MG63 (cell line): ENCODE measurements at regions not wholly inside any gene's neighbourhood (a gene's known extent, or its start where the extent isn't known, plus 50 kb on each side); places are given as distances from the start of the nearest gene placed in this dataset.
"Not testable (repeated sequence)": the region's sequence is repeated elsewhere in the genome, so short reads cannot be mapped to it uniquely, and the experiment has no call there.

Source experiments
- DNase-seq: peaks from one replicate; pipeline ENCODE4 v3.0.0-alpha.2; 2020
- H3K27me3 ChIP-seq: fragments of 250-450 bp; sonication (Bioruptor Pico); 2 replicates; pipeline ENCODE4 v1.5.1; 2020; ENCODE audit warnings: mild to moderate bottlenecking, moderate library complexity
- H3K36me3 ChIP-seq: fragments of 250-450 bp; sonication (Bioruptor Pico); 2 replicates; pipeline ENCODE4 v1.5.1; 2020; ENCODE audit warnings: mild to moderate bottlenecking, moderate library complexity
- H3K4me3 ChIP-seq: fragments of 250-450 bp; sonication (Bioruptor Pico); 2 replicates; pipeline ENCODE4 v1.5.1; 2020; ENCODE audit warnings: mild to moderate bottlenecking, moderate library complexity
- H3K9me3 ChIP-seq: fragments of 250-450 bp; sonication (Bioruptor Pico); 2 replicates; pipeline ENCODE4 v1.5.1; 2020; ENCODE audit warnings: mild to moderate bottlenecking, moderate library complexity

DNA sequence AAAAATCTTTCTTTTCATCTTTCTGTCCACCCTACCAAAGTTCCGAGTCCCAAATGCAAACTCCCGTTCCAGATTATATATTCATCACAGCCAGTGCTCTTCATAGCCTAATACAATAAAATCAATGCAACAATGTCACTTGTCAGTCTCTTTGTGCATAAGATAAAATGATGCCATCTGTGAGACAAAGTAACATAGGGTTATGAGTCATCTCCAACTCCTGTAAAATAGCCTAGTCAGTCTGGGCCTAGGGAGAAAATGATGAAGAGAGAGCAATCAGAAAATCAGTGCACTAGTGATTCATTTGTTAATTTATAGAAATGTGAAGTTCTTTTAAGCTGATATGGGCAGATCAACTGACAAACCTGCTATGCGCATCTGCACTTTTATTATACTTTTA, 689.1 kb upstream of the DIAPH2 start:
- Histone ChIP-seq H3K4me3 (no peak overlapping the region), H3K9me3 (no peaks in the 10 kb centered on the region), H3K36me3 (no peaks in the 10 kb centered on the region), H3K27me3 (no peaks in the 10 kb centered on the region)
- no peak for DNase-seq

DNA sequence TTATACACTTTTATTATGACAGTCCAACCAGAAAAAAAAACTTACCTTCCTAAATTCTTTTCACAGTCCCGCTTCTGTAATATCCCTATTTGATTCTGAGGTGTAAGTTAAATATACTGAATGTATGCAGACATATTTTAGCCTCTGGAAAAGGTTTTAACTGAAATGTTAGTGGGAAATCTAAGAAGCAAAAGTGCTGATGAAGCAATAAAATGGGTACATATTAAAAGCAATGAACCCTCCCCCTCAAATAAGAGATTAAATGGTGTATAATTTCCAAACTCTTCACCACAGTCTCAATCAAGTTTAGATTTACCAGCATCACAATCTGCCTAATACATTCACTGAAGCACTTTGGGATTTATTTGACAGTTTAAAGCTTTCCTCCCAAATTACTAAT, 688.3 kb upstream of the DIAPH2 start:
- H3K4me3 ChIP-seq: no peak overlapping the region

DNA sequence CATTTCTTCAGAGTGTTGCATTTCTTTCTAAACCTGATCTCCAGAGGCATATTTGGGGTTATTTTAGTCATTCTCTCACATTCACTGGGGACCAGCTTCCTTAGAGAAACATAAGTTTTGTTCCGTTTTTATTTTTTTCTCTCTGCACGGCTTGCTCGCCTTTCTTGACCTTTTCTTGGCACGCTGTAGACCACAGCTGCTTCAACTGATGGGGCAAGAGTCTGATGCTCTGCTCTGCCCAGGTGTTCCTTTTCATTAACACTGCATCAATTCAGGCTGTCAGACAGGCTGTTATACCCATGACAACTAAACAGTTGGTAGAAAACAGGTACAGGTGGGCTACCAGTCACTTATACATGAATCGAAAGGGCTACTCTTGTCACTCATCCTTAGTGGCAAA, 682.2 kb upstream of the DIAPH2 start:
- DNase-seq: no peak
- Histone ChIP-seq H3K27me3 (no peaks in the 10 kb centered on the region), H3K4me3 (no peak overlapping the region), H3K36me3 (no peaks in the 10 kb centered on the region), H3K9me3 (no peaks in the 10 kb centered on the region)

More for the DNA sequence above, 688.3 kb upstream of the DIAPH2 start:
- Histone ChIP-seq H3K36me3 (no peaks in the 10 kb centered on the region), H3K27me3 (no peaks in the 10 kb centered on the region), H3K9me3 (no peaks in the 10 kb centered on the region)
- DNase-seq: no peak

DNA sequence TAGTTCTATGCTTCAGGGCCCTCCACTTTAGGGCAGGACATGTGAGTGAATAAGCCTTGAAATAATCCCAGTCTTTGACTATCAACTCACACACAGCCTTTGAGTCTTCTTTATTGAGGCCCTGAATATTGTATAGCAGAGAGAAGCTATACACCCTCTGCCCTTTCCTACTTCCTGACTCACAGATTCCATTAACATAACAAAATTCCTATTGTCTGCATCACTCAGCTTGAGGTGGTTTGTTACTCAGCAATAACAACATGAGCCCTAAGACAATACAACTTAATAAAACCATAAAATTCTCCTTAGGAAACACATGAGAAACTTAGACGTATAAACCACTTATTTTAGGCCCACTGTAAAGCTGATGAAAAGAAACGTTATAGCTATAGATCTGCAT, 680.3 kb upstream of the DIAPH2 start:
- Histone ChIP-seq H3K27me3 (no peaks in the 10 kb centered on the region), H3K36me3 (no peaks in the 10 kb centered on the region), H3K4me3 (no peak overlapping the region), H3K9me3 (no peaks in the 10 kb centered on the region)
- DNase-seq: no peak

DNA sequence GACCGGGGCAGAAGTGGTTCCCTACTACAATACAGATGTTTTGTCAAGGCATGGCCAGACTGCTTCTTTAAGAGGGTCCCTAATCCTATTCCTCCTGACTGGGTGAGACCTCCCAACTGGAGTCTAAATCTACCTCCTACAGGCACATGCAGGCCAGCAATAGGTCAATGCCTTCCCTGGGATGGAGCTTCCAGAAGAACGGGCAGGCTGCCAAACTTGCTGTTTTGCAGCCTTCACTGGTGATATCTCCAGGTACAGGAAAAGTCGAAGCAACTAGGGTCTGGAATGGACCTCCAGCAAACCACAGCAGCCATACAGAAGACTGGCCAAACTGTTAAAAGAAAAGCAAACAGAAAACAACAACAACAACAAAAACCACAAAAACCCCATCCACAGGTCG, 678.4 kb upstream of the DIAPH2 start:
- no peaks in the 10 kb centered on the region for H3K27me3 ChIP-seq
- no peak overlapping the region for H3K4me3 ChIP-seq
- H3K36me3 ChIP-seq: no peaks in the 10 kb centered on the region
- DNase-seq: no peak
- H3K9me3 ChIP-seq: no peaks in the 10 kb centered on the region

DNA sequence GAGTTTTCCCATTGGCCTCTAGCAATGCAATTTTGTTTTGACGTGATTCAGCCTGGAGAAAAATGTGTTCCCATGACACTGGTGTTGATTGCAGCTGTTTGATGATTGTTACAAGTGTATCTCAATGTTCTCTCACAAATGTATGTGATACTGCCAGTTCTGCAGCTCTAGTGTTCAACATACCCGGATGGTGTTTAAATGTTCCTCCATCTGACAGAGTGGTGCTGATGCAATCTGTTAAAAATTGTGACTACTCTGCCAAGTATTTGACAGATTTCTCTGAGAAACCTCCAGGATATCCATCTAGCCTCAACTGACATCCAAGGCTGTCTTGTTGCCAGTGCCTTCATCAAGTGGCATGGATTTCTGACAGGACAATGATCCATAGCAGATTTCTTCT, 657.2 kb upstream of the DIAPH2 start:
- H3K27me3 ChIP-seq: no peaks in the 10 kb centered on the region
- DNase-seq: no peak

DNA sequence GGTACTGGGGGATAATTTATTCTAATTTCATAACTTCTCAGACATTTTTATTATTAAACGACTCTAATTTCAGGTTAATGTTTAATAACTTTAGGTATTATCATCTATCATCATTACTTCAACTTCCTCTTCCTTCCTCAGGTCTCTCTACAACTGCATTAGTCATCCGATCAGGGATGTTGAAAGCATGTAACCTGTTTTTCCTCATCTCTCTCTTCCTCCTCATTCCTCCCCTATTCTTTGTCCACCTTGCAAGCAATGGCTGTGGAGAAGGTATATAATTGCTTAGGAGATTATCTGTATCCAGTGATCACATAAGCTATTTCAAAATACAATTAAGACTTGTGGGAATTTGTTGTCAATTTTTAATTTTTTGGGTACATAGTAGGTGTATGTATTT, 632.6 kb upstream of the DIAPH2 start:
- H3K4me3 ChIP-seq: no peak overlapping the region
- H3K9me3 ChIP-seq: no peaks in the 10 kb centered on the region
- DNase-seq: no peak
- no peaks in the 10 kb centered on the region for H3K36me3 ChIP-seq
- no peaks in the 10 kb centered on the region for H3K27me3 ChIP-seq

More for the DNA sequence above, 657.2 kb upstream of the DIAPH2 start:
- no peaks in the 10 kb centered on the region for H3K9me3 ChIP-seq
- H3K36me3 ChIP-seq: no peaks in the 10 kb centered on the region
- H3K4me3 ChIP-seq: no peak overlapping the region

DNA sequence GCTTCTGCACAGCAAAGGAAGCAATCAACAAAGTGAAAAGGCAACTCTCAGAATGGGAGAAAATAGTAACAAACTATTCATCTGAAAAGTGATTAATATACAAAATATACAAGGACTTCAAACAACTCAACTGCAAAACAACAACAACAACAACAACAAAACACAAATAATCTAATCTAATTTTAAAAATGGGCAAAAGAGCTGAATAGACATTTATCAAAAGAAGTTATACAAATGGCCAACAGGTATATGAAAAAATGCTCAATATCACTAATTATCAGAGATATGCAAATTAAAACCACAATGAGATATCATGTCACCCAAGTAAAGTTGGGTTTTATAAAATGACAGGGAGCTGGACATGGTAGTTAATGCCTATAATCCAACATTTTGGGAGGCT, 602.8 kb upstream of the DIAPH2 start:
- Histone ChIP-seq H3K27me3 (no peaks in the 10 kb centered on the region), H3K4me3 (no peak overlapping the region), H3K36me3 (no peaks in the 10 kb centered on the region), H3K9me3 (no peaks in the 10 kb centered on the region)
- no peak for DNase-seq

DNA sequence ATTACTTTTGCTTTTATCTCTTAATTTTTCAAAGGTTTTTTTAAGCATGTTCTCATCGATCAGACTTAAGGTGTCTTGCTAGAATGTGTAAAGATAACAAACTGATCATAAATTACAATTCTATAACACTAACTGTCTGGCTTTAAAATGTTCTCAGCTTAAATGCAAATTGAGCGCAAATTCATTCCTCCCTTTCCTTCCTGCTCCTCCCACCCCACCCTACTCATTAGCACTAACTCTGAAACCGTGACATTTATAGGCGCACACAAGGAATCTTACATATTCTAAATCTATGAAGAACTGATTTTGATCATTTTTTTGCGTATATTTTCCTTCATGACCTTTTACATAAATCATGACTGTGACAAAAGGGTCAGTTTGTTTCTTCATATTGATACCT, 590.0 kb upstream of the DIAPH2 start:
- no peak for DNase-seq
- Histone ChIP-seq H3K9me3 (no peaks in the 10 kb centered on the region), H3K27me3 (no peaks in the 10 kb centered on the region), H3K4me3 (no peak overlapping the region), H3K36me3 (no peaks in the 10 kb centered on the region)

DNA sequence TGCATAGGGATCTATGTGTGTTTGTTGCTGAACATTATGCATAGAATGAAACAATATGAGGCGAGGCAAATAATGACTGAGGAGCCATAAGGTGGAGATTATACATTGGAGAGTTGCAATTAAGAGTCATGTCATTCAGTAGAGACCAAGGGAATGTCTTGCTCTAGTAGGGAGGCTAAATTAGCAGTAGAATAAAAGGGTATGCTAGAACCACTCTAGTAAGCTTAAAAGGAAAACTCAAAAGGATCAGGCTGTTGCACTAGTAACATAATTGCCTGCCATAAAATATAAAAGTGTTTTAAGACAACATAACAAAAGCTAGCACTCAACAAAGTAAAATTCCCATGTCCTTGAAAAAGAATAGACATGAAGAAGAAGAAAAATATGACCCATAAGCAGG, 586.2 kb upstream of the DIAPH2 start:
- no peaks in the 10 kb centered on the region for H3K27me3 ChIP-seq
- no peak for DNase-seq
- H3K9me3 ChIP-seq: no peaks in the 10 kb centered on the region
- no peak overlapping the region for H3K4me3 ChIP-seq
- H3K36me3 ChIP-seq: no peaks in the 10 kb centered on the region

DNA sequence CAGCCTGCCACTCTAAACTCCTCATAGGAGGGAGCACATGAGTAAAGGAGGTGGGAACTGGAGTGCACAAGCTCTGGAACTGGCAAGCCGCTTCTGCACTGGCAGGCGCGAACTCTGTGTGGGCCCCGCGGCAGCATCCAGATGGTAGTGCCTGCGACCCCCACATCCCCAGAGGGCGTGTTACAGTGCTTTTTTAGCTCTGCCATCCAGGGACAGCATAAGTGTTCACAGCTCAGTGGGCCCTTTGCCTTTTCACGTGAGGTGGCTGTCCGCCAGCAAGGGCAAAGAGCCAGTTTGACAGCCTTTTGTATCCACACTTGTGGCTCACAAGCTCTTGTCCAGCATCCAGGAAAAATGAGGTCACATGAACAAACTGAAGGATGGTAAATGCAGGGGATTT, 581.6 kb upstream of the DIAPH2 start:
- H3K27me3 ChIP-seq: no peaks in the 10 kb centered on the region

DNA sequence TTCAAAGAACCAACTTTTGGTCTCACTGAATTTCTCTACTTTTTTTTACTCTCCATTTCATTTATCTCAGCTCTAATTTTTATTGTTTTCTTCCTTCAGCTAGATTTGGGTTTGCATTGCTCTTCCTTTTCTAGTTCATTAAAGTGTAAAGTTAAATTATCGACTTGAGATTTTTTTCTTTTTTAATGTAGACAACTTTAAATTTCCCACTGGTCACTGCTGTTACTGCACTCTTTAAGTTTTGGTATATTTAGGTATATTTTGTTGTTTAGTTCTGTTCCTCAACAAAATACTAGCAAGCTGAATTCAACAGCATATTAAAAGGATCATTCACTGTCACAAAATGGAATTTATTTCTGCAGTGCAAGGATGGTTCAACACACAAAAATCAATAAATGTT, 572.0 kb upstream of the DIAPH2 start:
- H3K4me3 ChIP-seq: no peak overlapping the region
- no peaks in the 10 kb centered on the region; the same call in 1 of the 2 replicates for H3K9me3 ChIP-seq
- H3K36me3 ChIP-seq: no peaks in the 10 kb centered on the region
- DNase-seq: no peak
- no peaks in the 10 kb centered on the region for H3K27me3 ChIP-seq

More for the DNA sequence above, 581.6 kb upstream of the DIAPH2 start:
- Histone ChIP-seq H3K9me3 (no peaks in the 10 kb centered on the region), H3K36me3 (no peaks in the 10 kb centered on the region), H3K4me3 (no peak overlapping the region)
- DNase-seq: peak; percentile 1

DNA sequence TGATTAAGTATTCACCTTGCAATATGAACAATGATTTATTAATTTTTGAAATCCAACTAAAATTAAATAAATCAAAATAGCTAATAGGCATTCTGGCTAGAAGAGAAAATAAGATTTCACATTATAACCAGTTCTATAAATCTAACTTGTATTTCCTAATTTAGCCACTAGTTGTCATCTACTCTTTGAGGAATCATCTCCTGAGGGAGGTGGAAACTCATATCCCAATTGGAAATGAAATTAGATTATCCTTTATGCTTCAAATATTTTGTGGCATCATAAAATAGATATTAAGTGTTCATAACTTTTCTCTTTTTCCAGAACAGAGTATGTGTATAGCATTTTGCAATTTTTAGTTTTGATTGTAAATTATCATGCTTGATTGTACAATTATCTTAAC, 558.5 kb upstream of the DIAPH2 start:
- H3K9me3 ChIP-seq: no peaks in the 10 kb centered on the region
- no peaks in the 10 kb centered on the region for H3K27me3 ChIP-seq
- no peaks in the 10 kb centered on the region for H3K36me3 ChIP-seq
- no peak overlapping the region for H3K4me3 ChIP-seq
- no peak for DNase-seq

DNA sequence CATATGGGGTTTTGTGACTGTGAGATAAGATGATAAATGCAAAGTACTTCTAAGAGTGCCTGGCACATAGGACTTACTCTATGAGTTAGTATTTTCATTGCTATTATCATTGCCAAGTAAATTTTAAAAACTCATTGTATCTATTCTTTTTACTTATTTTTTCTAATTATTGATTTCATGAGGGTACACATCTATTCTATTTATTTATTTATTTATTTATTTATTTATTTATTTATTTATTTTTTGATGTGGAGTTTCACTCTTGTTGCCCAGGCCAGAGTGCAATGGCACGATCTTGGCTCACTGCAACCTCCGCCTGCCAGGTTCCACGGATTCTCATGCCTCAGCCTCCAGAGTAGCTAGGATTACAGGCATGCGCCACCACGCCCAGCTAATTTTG, 556.6 kb upstream of the DIAPH2 start:
- DNase-seq, H3K9me3 ChIP-seq, H3K27me3 ChIP-seq, H3K36me3 ChIP-seq, H3K4me3 ChIP-seq: not testable (repeated sequence)

DNA sequence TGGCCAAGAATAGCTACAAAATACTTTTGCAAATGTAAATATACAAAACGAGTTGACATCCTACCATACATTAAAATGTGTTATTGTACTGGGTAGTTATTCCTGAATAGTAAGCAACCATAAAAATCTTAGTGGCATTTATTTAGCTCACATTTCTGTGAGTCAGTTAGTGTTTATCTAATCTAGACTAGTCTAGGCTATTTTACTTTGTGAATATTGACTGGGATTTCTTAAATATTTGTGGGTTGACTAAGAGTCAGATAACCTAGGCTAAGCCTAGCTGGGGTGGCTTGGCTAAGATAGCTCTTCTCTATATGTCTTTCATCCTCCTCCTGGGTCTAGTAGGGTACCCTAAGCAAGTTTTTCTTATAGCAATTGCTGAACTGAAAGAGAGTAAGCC, 543.8 kb upstream of the DIAPH2 start:
- DNase-seq: peak; percentile 0
- no peaks in the 10 kb centered on the region for H3K9me3 ChIP-seq
- no peaks in the 10 kb centered on the region for H3K36me3 ChIP-seq
- no peak overlapping the region for H3K4me3 ChIP-seq
- H3K27me3 ChIP-seq: no peaks in the 10 kb centered on the region

DNA sequence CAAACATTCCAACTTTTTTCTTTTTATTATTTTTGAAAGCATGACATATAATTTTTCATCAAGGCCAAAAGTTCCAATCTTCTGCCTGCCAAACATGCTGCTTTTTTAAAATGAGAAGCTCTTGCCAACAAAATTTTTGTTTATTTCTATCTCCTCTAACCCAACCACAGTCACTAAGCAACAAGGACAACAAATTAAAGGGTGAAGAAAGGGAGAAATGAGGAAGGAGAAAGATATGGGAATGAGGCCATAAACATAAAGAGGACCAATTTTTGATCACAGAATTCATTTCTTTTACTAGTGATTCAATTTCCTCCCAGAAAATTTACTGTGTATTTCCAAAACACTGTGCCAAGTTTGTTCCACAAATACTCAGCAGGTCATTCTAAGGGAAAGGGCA, 537.0 kb upstream of the DIAPH2 start:
- DNase-seq: no peak
- no peak overlapping the region for H3K4me3 ChIP-seq
- H3K27me3 ChIP-seq: no peaks in the 10 kb centered on the region
- no peaks in the 10 kb centered on the region for H3K36me3 ChIP-seq
- H3K9me3 ChIP-seq: peaks cover 3% of the 10 kb centered on the region; the same call in 1 of the 2 replicates

DNA sequence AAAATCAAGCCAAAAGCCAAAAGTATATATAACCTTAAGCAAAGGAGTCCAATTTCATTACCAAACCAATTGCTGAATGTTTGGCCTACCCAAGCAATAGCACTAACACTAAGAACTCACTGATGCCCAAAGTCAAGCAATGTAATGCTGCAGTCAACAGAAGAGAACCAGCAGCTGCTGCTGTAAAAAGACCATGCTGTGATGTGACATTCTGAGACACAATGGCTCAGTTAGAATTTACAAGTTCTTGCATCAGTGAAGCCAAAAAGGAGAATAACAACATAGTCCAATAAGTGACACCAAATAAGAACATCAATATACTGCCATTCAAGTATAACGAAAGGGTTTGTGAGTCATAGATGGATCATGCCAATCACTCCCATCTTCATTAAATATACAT, 514.0 kb upstream of the DIAPH2 start:
- no peaks in the 10 kb centered on the region for H3K9me3 ChIP-seq
- no peak overlapping the region for H3K4me3 ChIP-seq
- no peaks in the 10 kb centered on the region for H3K36me3 ChIP-seq
- no peaks in the 10 kb centered on the region for H3K27me3 ChIP-seq
- DNase-seq: no peak

DNA sequence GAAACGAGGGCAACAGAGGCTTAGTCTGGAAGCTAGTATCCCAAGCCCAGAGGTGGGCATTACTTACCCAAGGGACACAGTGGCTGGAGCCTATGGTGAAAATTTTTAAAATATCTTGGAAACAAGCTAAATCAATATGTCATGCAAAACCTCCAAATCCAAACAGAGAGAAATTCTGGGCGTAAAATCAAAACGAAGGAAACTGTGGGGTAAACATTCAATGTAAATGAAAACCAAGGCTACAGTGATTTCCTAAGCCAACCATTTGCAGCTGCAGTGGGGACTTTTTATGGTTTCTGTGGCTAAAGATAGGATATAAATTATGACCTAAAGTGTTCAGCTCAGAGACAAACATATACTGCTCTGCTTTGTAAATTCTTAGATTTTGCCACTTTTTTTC, 507.7 kb upstream of the DIAPH2 start:
- Histone ChIP-seq H3K27me3 (no peaks in the 10 kb centered on the region), H3K9me3 (no peaks in the 10 kb centered on the region), H3K36me3 (no peaks in the 10 kb centered on the region), H3K4me3 (no peak overlapping the region)
- no peak for DNase-seq

DNA sequence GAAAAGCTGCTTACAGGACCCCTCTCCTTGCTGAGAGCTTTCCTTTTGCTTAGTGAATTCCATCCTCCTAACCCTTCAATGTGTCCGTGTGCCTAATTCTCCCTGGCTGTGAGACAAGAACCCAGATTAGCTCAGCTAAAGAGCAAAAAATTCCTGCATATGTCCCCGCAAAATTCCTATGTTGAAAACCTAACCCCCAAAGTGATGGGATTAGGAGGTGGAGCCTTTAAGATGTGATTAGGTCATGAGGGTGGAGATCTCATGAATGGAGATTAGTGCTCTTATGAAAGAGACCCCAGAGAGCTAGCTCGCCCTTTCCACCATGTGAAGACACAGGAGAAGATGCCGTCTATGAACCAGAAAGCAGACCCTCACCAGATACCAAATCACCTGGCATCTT, 503.0 kb upstream of the DIAPH2 start:
- Histone ChIP-seq H3K27me3 (no peaks in the 10 kb centered on the region), H3K4me3 (no peak overlapping the region), H3K9me3 (no peaks in the 10 kb centered on the region), H3K36me3 (no peaks in the 10 kb centered on the region)
- no peak for DNase-seq
